ENCODE measurements at regions not wholly inside any gene's neighbourhood (a gene's known extent, or its start where the extent isn't known, plus 50 kb on each side); places are given as distances from the start of the nearest gene placed in this dataset.

GRCh38 chr22:27692243-27692642 lies 109.3 kb downstream of the MN1 start:
- FAIRE-seq (no peak), DNase-seq (ENCODE audit: insufficient read length, low spot score) (no peak)
- no peak for TF ChIP-seq CTCF (IDR thresholded peaks at IDR 0.05; ENCODE audit: insufficient read depth, missing control alignments)

GRCh38 chr22:27695925-27696324 lies 105.6 kb downstream of the MN1 start:
- FAIRE-seq = no peak
- TF ChIP-seq CTCF (IDR thresholded peaks at IDR 0.05; ENCODE audit: insufficient read depth, missing control alignments) = no peak
- DNase-seq (ENCODE audit: insufficient read length, low spot score) = no peak

- no peak for FAIRE-seq
Observed at GRCh38 chr22:27697888-27698287, 103.7 kb downstream of the MN1 start.

More at GRCh38 chr22:27697888-27698287, 103.7 kb downstream of the MN1 start:
- no peak for TF ChIP-seq CTCF (IDR thresholded peaks at IDR 0.05; ENCODE audit: insufficient read depth, missing control alignments)
- DNase-seq (ENCODE audit: insufficient read length, low spot score) = no peak

Measured in D721Med (cell line).